HAP-1 (cell line): ENCODE measurements at regions not wholly inside any gene's neighbourhood (a gene's known extent, or its start where the extent isn't known, plus 50 kb on each side); places are given as distances from the start of the nearest gene placed in this dataset.

Source experiments
- DNase-seq, 2 experiments: peaks; one replicate each; pipeline ENCODE4 v3.0.0-alpha.2; 2016 to 2020; ENCODE audit warnings: low spot score in 2 of 2
- H3K27me3 ChIP-seq: fragments of 250-450 bp; sonication (Bioruptor Pico); 2 replicates; pipeline ENCODE4 v1.5.1; 2020; ENCODE audit warnings: low read depth, mild to moderate bottlenecking, moderate library complexity
- H3K36me3 ChIP-seq: fragments of 250-450 bp; sonication (Bioruptor Pico); replicated peaks from 2 replicates; pipeline ENCODE4 v1.5.1; 2020; ENCODE audit warnings: mild to moderate bottlenecking
- H3K4me1 ChIP-seq: fragments of 250-450 bp; sonication (Bioruptor Pico); 2 replicates; pipeline ENCODE4 v1.5.1; 2020; ENCODE audit warnings: mild to moderate bottlenecking
- H3K4me3 ChIP-seq: fragments of 250-450 bp; sonication (Bioruptor Pico); 2 replicates; pipeline ENCODE4 v1.5.1; 2020; ENCODE audit warnings: mild to moderate bottlenecking, moderate library complexity
- H3K9me3 ChIP-seq: fragments of 250-450 bp; sonication (Bioruptor Pico); 2 replicates; pipeline ENCODE4 v1.5.1; 2020; ENCODE audit warnings: mild to moderate bottlenecking, moderate library complexity
- in situ Hi-C: fragments of 300-500 bp; cut with MboI; formaldehyde crosslinking; loops from 3 replicates; pipeline ENCODE4 v1.14.3; 2020; ENCODE audit warnings: low sequenced_read_pairs, inconsistent platforms, mixed read lengths

GRCh38 chr2:217749008-217749407, 253.8 kb downstream of the TNS1 start:
- no peaks in the 10 kb centered on the region for H3K9me3 ChIP-seq
- no peaks in the 10 kb centered on the region for H3K36me3 ChIP-seq
- in situ Hi-C loops, result no loop called here
- no peak overlapping the region for H3K4me3 ChIP-seq
- H3K4me1 ChIP-seq, result no peaks in the 10 kb centered on the region
- H3K27me3 ChIP-seq, result no peaks in the 10 kb centered on the region
- no peak for DNase-seq

- H3K4me3 ChIP-seq, result no peak overlapping the region
- in situ Hi-C loops, result no loop called here
- DNase-seq, result no peak
- no peaks in the 10 kb centered on the region for H3K9me3 ChIP-seq
- H3K36me3 ChIP-seq, result no peaks in the 10 kb centered on the region
- H3K27me3 ChIP-seq, result no peaks in the 10 kb centered on the region
- H3K4me1 ChIP-seq, result no peaks in the 10 kb centered on the region
These were observed 256.0 kb downstream of the TNS1 start for GRCh38 chr2:217746808-217747207.

- H3K4me1 ChIP-seq, result no peaks in the 10 kb centered on the region
- no peaks in the 10 kb centered on the region for H3K9me3 ChIP-seq
- in situ Hi-C loops, result no loop called here
- H3K36me3 ChIP-seq, result no peaks in the 10 kb centered on the region
- DNase-seq, result no peak
- H3K4me3 ChIP-seq, result no peak overlapping the region
- H3K27me3 ChIP-seq, result no peaks in the 10 kb centered on the region
These were observed 258.6 kb downstream of the TNS1 start for GRCh38 chr2:217743966-217744761.

- H3K4me1 ChIP-seq, result no peaks in the 10 kb centered on the region
- in situ Hi-C loops, result no loop called here
- H3K36me3 ChIP-seq, result no peaks in the 10 kb centered on the region
These were observed 259.4 kb downstream of the TNS1 start for GRCh38 chr2:217743407-217743806.

GRCh38 chr2:217742841-217743240, 260.0 kb downstream of the TNS1 start:
- Histone ChIP-seq H3K4me1 (no peaks in the 10 kb centered on the region), H3K4me3 (no peak overlapping the region), H3K9me3 (no peaks in the 10 kb centered on the region), H3K27me3 (no peaks in the 10 kb centered on the region), H3K36me3 (no peaks in the 10 kb centered on the region)
- no peak for DNase-seq
- in situ Hi-C loops, result no loop called here

More at GRCh38 chr2:217743407-217743806, 259.4 kb downstream of the TNS1 start:
- Histone ChIP-seq H3K4me3 (no peak overlapping the region), H3K9me3 (no peaks in the 10 kb centered on the region), H3K27me3 (no peaks in the 10 kb centered on the region)
- DNase-seq, result no peak

- Histone ChIP-seq H3K9me3 (no peaks in the 10 kb centered on the region), H3K4me3 (no peak overlapping the region), H3K4me1 (no peaks in the 10 kb centered on the region), H3K27me3 (no peaks in the 10 kb centered on the region), H3K36me3 (no peaks in the 10 kb centered on the region)
- DNase-seq, result no peak
- in situ Hi-C loops, result no loop called here
These were observed 260.5 kb downstream of the TNS1 start for GRCh38 chr2:217742276-217742675.

- H3K4me1 ChIP-seq, result no peaks in the 10 kb centered on the region
- H3K27me3 ChIP-seq, result no peaks in the 10 kb centered on the region
- H3K36me3 ChIP-seq, result no peaks in the 10 kb centered on the region
- H3K4me3 ChIP-seq, result no peak overlapping the region
- DNase-seq, result no peak
- no peaks in the 10 kb centered on the region for H3K9me3 ChIP-seq
- in situ Hi-C loops, result no loop called here
These were observed 261.3 kb downstream of the TNS1 start for GRCh38 chr2:217741381-217741955.

- H3K36me3 ChIP-seq, result no peaks in the 10 kb centered on the region
- no peak for DNase-seq
These were observed 262.0 kb downstream of the TNS1 start for GRCh38 chr2:217740756-217741155.

GRCh38 chr2:217740178-217740577, 262.6 kb downstream of the TNS1 start:
- no peaks in the 10 kb centered on the region for H3K9me3 ChIP-seq
- in situ Hi-C loops, result no loop called here
- DNase-seq, result no peak
- no peaks in the 10 kb centered on the region for H3K4me1 ChIP-seq
- H3K4me3 ChIP-seq, result no peak overlapping the region
- H3K36me3 ChIP-seq, result no peaks in the 10 kb centered on the region
- no peaks in the 10 kb centered on the region for H3K27me3 ChIP-seq

More at GRCh38 chr2:217740756-217741155, 262.0 kb downstream of the TNS1 start:
- Histone ChIP-seq H3K9me3 (no peaks in the 10 kb centered on the region), H3K27me3 (no peaks in the 10 kb centered on the region), H3K4me1 (no peaks in the 10 kb centered on the region), H3K4me3 (no peak overlapping the region)
- in situ Hi-C loops, result no loop called here

- H3K4me1 ChIP-seq, result no peaks in the 10 kb centered on the region
- H3K9me3 ChIP-seq, result no peaks in the 10 kb centered on the region
- DNase-seq, result peak in 1 of 2 experiments; percentile 65
- in situ Hi-C loops, result no loop called here
- H3K4me3 ChIP-seq, result no peak overlapping the region
- no peaks in the 10 kb centered on the region for H3K27me3 ChIP-seq
- H3K36me3 ChIP-seq, result no peaks in the 10 kb centered on the region
These were observed 263.1 kb downstream of the TNS1 start for GRCh38 chr2:217739741-217740140.

- Histone ChIP-seq H3K27me3 (no peaks in the 10 kb centered on the region), H3K4me1 (no peaks in the 10 kb centered on the region), H3K4me3 (no peak overlapping the region), H3K36me3 (no peaks in the 10 kb centered on the region), H3K9me3 (no peaks in the 10 kb centered on the region)
- DNase-seq, result no peak
- in situ Hi-C loops, result no loop called here
These were observed 264.7 kb downstream of the TNS1 start for GRCh38 chr2:217738061-217738460.

GRCh38 chr2:217736776-217737550, 265.8 kb downstream of the TNS1 start:
- no peaks in the 10 kb centered on the region for H3K36me3 ChIP-seq
- H3K4me1 ChIP-seq, result no peaks in the 10 kb centered on the region
- no peak overlapping the region for H3K4me3 ChIP-seq
- no peaks in the 10 kb centered on the region for H3K27me3 ChIP-seq
- H3K9me3 ChIP-seq, result no peaks in the 10 kb centered on the region
- DNase-seq, result no peak
- in situ Hi-C loops, result no loop called here

GRCh38 chr2:217735899-217736298, 266.9 kb downstream of the TNS1 start:
- Histone ChIP-seq H3K4me3 (no peak overlapping the region), H3K36me3 (no peaks in the 10 kb centered on the region), H3K27me3 (no peaks in the 10 kb centered on the region), H3K9me3 (no peaks in the 10 kb centered on the region), H3K4me1 (no peaks in the 10 kb centered on the region)
- no peak for DNase-seq
- in situ Hi-C loops, result no loop called here

GRCh38 chr2:217735034-217735433, 267.8 kb downstream of the TNS1 start:
- in situ Hi-C loops, result no loop called here
- DNase-seq, result no peak
- Histone ChIP-seq H3K4me1 (no peaks in the 10 kb centered on the region), H3K27me3 (no peaks in the 10 kb centered on the region), H3K36me3 (no peaks in the 10 kb centered on the region), H3K9me3 (no peaks in the 10 kb centered on the region), H3K4me3 (no peak overlapping the region)
